ENCODE measurements at regions not wholly inside any gene's neighbourhood (a gene's known extent, or its start where the extent isn't known, plus 50 kb on each side); places are given as distances from the start of the nearest gene placed in this dataset.

DNA sequence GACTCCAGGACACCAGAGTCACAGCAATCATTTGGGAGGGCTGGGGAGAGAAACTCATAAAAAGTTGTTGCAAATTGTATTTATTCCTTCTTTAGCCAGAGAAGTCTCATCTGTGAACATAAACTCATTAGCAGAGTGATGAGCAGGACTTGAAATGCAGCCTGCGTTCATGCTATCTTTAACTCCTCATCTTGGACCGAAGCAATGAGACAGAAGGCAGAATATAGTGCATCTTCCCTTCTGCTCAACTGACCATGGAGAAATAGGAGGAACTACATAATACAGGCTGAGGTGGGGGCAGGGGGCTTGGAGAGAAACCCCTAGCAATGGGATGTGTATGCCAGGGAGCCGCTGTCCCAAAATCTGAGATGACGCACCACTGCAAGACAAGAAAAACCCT is 121.8 kb upstream of the AJAP1 start:
- TF ChIP-seq, protein P1, sequence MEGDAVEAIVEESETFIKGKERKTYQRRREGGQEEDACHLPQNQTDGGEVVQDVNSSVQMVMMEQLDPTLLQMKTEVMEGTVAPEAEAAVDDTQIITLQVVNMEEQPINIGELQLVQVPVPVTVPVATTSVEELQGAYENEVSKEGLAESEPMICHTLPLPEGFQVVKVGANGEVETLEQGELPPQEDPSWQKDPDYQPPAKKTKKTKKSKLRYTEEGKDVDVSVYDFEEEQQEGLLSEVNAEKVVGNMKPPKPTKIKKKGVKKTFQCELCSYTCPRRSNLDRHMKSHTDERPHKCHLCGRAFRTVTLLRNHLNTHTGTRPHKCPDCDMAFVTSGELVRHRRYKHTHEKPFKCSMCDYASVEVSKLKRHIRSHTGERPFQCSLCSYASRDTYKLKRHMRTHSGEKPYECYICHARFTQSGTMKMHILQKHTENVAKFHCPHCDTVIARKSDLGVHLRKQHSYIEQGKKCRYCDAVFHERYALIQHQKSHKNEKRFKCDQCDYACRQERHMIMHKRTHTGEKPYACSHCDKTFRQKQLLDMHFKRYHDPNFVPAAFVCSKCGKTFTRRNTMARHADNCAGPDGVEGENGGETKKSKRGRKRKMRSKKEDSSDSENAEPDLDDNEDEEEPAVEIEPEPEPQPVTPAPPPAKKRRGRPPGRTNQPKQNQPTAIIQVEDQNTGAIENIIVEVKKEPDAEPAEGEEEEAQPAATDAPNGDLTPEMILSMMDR (IDR thresholded peaks at IDR 0.05; ENCODE audit: extremely low read depth in 1 of 2, insufficient read depth in 1 of 2, low read depth in 1 of 2, low read length in 2 of 2): no peak
- no peak for TF ChIP-seq EZH2 (IDR thresholded peaks at IDR 0.05; ENCODE audit: borderline replicate concordance, low read depth, low read length, severe bottlenecking)
- no peak for TF ChIP-seq POLR2A (IDR thresholded peaks at IDR 0.05; ENCODE audit: low read depth, low read length)
- no peak for TF ChIP-seq POLR2AphosphoS5 (IDR thresholded peaks at IDR 0.05; ENCODE audit: insufficient read depth, low read depth, low read length)
- TF ChIP-seq MYC (IDR thresholded peaks at IDR 0.05; ENCODE audit: low read depth, low read length): no peak
- TF ChIP-seq FOS (IDR thresholded peaks at IDR 0.05; ENCODE audit: borderline replicate concordance, insufficient read depth, low read length): no peak
- TF ChIP-seq, protein P2, sequence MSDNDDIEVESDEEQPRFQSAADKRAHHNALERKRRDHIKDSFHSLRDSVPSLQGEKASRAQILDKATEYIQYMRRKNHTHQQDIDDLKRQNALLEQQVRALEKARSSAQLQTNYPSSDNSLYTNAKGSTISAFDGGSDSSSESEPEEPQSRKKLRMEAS (IDR thresholded peaks at IDR 0.05; ENCODE audit: insufficient read depth, insufficient read length): no peak
- TF ChIP-seq JUN (IDR thresholded peaks at IDR 0.05; ENCODE audit: borderline replicate concordance, insufficient read depth, insufficient read length, low read depth): no peak
